ENCODE measurements at regions not wholly inside any gene's neighbourhood (a gene's known extent, or its start where the extent isn't known, plus 50 kb on each side); places are given as distances from the start of the nearest gene placed in this dataset.

DNA sequence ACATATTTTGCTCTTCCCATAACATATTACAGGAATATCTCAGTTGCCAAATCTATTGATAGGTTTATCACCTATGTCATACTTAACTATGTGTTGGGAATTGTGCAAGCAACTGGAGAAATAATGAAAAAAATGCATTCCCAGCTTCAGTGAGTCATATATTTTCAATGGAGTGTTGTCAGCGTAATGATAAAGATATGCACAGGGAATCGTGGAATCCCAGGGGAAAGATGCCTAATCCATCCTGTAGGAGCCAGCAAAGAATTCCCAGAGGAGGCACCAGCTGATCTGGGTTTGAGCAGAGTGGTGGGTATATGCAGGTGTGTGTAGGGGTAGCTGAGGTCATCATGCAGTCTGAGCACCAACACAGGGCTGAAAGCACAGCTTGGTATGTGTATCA, 213.3 kb upstream of the DAB1 start:
- no peak for TF ChIP-seq POLR2A (IDR thresholded peaks at IDR 0.05)
- TF ChIP-seq, protein P1, sequence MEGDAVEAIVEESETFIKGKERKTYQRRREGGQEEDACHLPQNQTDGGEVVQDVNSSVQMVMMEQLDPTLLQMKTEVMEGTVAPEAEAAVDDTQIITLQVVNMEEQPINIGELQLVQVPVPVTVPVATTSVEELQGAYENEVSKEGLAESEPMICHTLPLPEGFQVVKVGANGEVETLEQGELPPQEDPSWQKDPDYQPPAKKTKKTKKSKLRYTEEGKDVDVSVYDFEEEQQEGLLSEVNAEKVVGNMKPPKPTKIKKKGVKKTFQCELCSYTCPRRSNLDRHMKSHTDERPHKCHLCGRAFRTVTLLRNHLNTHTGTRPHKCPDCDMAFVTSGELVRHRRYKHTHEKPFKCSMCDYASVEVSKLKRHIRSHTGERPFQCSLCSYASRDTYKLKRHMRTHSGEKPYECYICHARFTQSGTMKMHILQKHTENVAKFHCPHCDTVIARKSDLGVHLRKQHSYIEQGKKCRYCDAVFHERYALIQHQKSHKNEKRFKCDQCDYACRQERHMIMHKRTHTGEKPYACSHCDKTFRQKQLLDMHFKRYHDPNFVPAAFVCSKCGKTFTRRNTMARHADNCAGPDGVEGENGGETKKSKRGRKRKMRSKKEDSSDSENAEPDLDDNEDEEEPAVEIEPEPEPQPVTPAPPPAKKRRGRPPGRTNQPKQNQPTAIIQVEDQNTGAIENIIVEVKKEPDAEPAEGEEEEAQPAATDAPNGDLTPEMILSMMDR (IDR thresholded peaks at IDR 0.05 in 8 of 11, conservative IDR thresholded peaks at IDR 0.05 in 3 of 11) = no peak

Measured in spleen (tissue), 7 donors.